ENCODE measurements at regions not wholly inside any gene's neighbourhood (a gene's known extent, or its start where the extent isn't known, plus 50 kb on each side); places are given as distances from the start of the nearest gene placed in this dataset.

- DNase-seq (ENCODE audit: low read depth, low spot score) (no peak), ATAC-seq (peak; percentile 40; the same call in 1 of the 2 replicates)
- RAD21 ChIA-PET (ENCODE audit: low non-redundant PET in 1 of 2, low total read pairs in 2 of 2, uncharacterized antibody in 2 of 2, unreplicated experiment in 2 of 2): no interaction called here
- H3K4me2 ChIP-seq (ENCODE audit: low read length): no peak overlapping the region
- H3K79me2 ChIP-seq (ENCODE audit: insufficient read depth, low read length): no peaks in the 10 kb centered on the region
- TF ChIP-seq EZH2 (IDR thresholded peaks at IDR 0.05) (no peak), JUND (IDR thresholded peaks at IDR 0.05) (no peak), SIN3A (IDR thresholded peaks at IDR 0.05; ENCODE audit: low read depth) (no peak), ATF3 (IDR thresholded peaks at IDR 0.05) (no peak), MAX (IDR thresholded peaks at IDR 0.05) (no peak), ZBTB33 (IDR thresholded peaks at IDR 0.05; ENCODE audit: extremely low read depth, insufficient replicate concordance, low read length) (no peak), REST (IDR thresholded peaks at IDR 0.05; ENCODE audit: low read depth) (no peak), SP1 (IDR thresholded peaks at IDR 0.05; ENCODE audit: low read depth) (no peak), CBX3 (IDR thresholded peaks at IDR 0.05; ENCODE audit: low read depth) (no peak), POLR2AphosphoS5 (IDR thresholded peaks at IDR 0.05; ENCODE audit: low read depth, low read length) (no peak), EGR1 (IDR thresholded peaks at IDR 0.05; ENCODE audit: low read depth) (no peak), ELF1 (IDR thresholded peaks at IDR 0.05; ENCODE audit: borderline replicate concordance, low read depth) (no peak), RAD21 (IDR thresholded peaks at IDR 0.05; ENCODE audit: low read depth) (no peak)
- H3K36me3 ChIP-seq (ENCODE audit: control insufficient read depth in 1 of 2, insufficient read depth in 2 of 2, low read length in 2 of 2): no peaks in the 10 kb centered on the region
- BruUV-seq (replicated peaks): no TSS peak
- H3K27me3 ChIP-seq (ENCODE audit: insufficient read depth, low read length): peaks cover 13% of the 10 kb centered on the region; the same call in 1 of the 2 replicates
- H2AFZ ChIP-seq (ENCODE audit: low read depth, low read length, poor library complexity, severe bottlenecking): no peak overlapping the region
- no peak overlapping the region for H3K4me3 ChIP-seq (replicated peaks in 1 of 2; ENCODE audit: low read depth in 1 of 2, low read length in 2 of 2)
- CTCF ChIA-PET: no interaction called here
- no peak overlapping the region for H3K9ac ChIP-seq (ENCODE audit: low read length)
- no peaks in the 10 kb centered on the region; a peak in 1 of 4 replicates for H3K4me1 ChIP-seq (ENCODE audit: control insufficient read depth in 1 of 2, insufficient read depth in 2 of 2, low read length in 2 of 2)
- no peaks in the 10 kb centered on the region for H4K20me1 ChIP-seq (ENCODE audit: insufficient read depth)
- H3K9me3 ChIP-seq (ENCODE audit: control insufficient read depth in 1 of 2, insufficient read depth in 1 of 2, low read depth in 1 of 2, low read length in 2 of 2): no peaks in the 10 kb centered on the region
- no peaks in the 10 kb centered on the region for H3K9me2 ChIP-seq (ENCODE audit: insufficient read depth)
- POLR2A ChIA-PET: no interaction called here
- no peak overlapping the region for H3K27ac ChIP-seq (ENCODE audit: low read depth, low read length)
- intact Hi-C loops (cut with micrococcal nuclease): no loop called here
Measured at GRCh38 chr9:14961372-14962068, 51.3 kb upstream of the FREM1 start.

Data from HCT116 (cell line).